Mammary epithelial cell (primary cell): ENCODE measurements at regions not wholly inside any gene's neighbourhood (a gene's known extent, or its start where the extent isn't known, plus 50 kb on each side); places are given as distances from the start of the nearest gene placed in this dataset.

Source experiments
- CTCF ChIP-seq, 2 donors: IDR thresholded peaks in 1 of 2; conservative IDR thresholded peaks in 1 of 2; 2 replicates each; pipeline ENCODE4 v1.5.1; 2011 to 2012; ENCODE audit warnings: inconsistent platforms in 2 of 2, low read length in 2 of 2, mild to moderate bottlenecking in 2 of 2, control low read depth in 1 of 2, low read depth in 1 of 2; ENCODE audit not compliant: insufficient read depth in 1 of 2; ENCODE audit errors: extremely low read depth in 1 of 2
- EZH2 ChIP-seq: IDR thresholded peaks from 2 replicates; pipeline ENCODE4 v1.6.1; 2012; ENCODE audit warnings: low read length, inconsistent platforms, borderline replicate concordance

GRCh38 chrX:45622538-45622937 lies 421.9 kb upstream of the DIPK2B start:
- TF ChIP-seq EZH2: no peak
- TF ChIP-seq CTCF (conservative IDR thresholded peaks at IDR 0.05 in 1 of 2, IDR thresholded peaks at IDR 0.05 in 1 of 2; ENCODE audit: extremely low read depth in 1 of 2, insufficient read depth in 1 of 2, low read depth in 1 of 2, low read length in 2 of 2): no peak
